Ammon's horn (tissue), 1 donor: ENCODE measurements at regions not wholly inside any gene's neighbourhood (a gene's known extent, or its start where the extent isn't known, plus 50 kb on each side); places are given as distances from the start of the nearest gene placed in this dataset.

Experiments
- DNase-seq: peaks from one replicate; pipeline ENCODE4 v3.0.0-alpha.2; 2016; ENCODE audit warnings: low spot score

- no peak for DNase-seq
Measured at GRCh38 chr5:72619251-72619650, 112.0 kb upstream of the ZNF366 start.

- no peak for DNase-seq
Measured at GRCh38 chr5:72618708-72619107, 111.5 kb upstream of the ZNF366 start.

GRCh38 chr5:72615061-72615460 lies 107.9 kb upstream of the ZNF366 start:
- DNase-seq = no peak

- DNase-seq = no peak
Measured at GRCh38 chr5:72613515-72613914, 106.3 kb upstream of the ZNF366 start.

GRCh38 chr5:72612810-72613209 lies 105.6 kb upstream of the ZNF366 start:
- no peak for DNase-seq

GRCh38 chr5:72611118-72611730 lies 104.0 kb upstream of the ZNF366 start:
- DNase-seq = peak; percentile 93

- DNase-seq = no peak
Measured at GRCh38 chr5:72608926-72609325, 101.7 kb upstream of the ZNF366 start.

GRCh38 chr5:72608297-72608696 lies 101.1 kb upstream of the ZNF366 start:
- peak; percentile 90 for DNase-seq

- no peak for DNase-seq
Measured at GRCh38 chr5:72607381-72607780, 100.2 kb upstream of the ZNF366 start.

GRCh38 chr5:72606525-72606924 lies 99.3 kb upstream of the ZNF366 start:
- no peak for DNase-seq

GRCh38 chr5:72605632-72606031 lies 98.4 kb upstream of the ZNF366 start:
- DNase-seq = no peak

GRCh38 chr5:72604798-72605154 lies 97.6 kb upstream of the ZNF366 start:
- DNase-seq = no peak

- DNase-seq = no peak
Measured at GRCh38 chr5:72604111-72604797, 97.0 kb upstream of the ZNF366 start.

- DNase-seq = no peak
Measured at GRCh38 chr5:72602696-72603685, 95.8 kb upstream of the ZNF366 start.

- DNase-seq = no peak
Measured at GRCh38 chr5:72601861-72602260, 94.7 kb upstream of the ZNF366 start.

- no peak for DNase-seq
Measured at GRCh38 chr5:72600391-72600981, 93.3 kb upstream of the ZNF366 start.

- peak; percentile 31 for DNase-seq
Measured at GRCh38 chr5:72599519-72600370, 92.5 kb upstream of the ZNF366 start.

- no peak for DNase-seq
Measured at GRCh38 chr5:72599065-72599433, 91.8 kb upstream of the ZNF366 start.

- DNase-seq = peak; percentile 54
Measured at GRCh38 chr5:72598401-72599064, 91.3 kb upstream of the ZNF366 start.

GRCh38 chr5:72597456-72597948 lies 90.3 kb upstream of the ZNF366 start:
- no peak for DNase-seq

- no peak for DNase-seq
Measured at GRCh38 chr5:72596956-72597355, 89.7 kb upstream of the ZNF366 start.
